ENCODE measurements at regions not wholly inside any gene's neighbourhood (a gene's known extent, or its start where the extent isn't known, plus 50 kb on each side); places are given as distances from the start of the nearest gene placed in this dataset.
"Not testable (repeated sequence)": the region's sequence is repeated elsewhere in the genome, so short reads cannot be mapped to it uniquely, and the experiment has no call there.

GRCh38 chr10:2908851-2909630 lies 158.3 kb upstream of the PFKP start:
- no peak overlapping the region for H3K27ac ChIP-seq (ENCODE audit: low read length)
- H3K36me3 ChIP-seq (ENCODE audit: control insufficient read depth, insufficient read depth, low read length): no peaks in the 10 kb centered on the region
- DNase-seq: no peak
- WGBS (ENCODE audit: insufficient coverage, low lambda C conversion rate): no CpG with 5 or more reads among the region's 19 CpGs
- H3K4me3 ChIP-seq (ENCODE audit: low read length): no peak overlapping the region
- no peaks in the 10 kb centered on the region for H3K27me3 ChIP-seq (ENCODE audit: control insufficient read depth, insufficient read depth, low read length)
- H3K9me3 ChIP-seq (ENCODE audit: control insufficient read depth, low read depth, low read length): peaks cover 7% of the 10 kb centered on the region
- no peaks in the 10 kb centered on the region for H3K4me1 ChIP-seq (ENCODE audit: control insufficient read depth, insufficient read depth, low read length)

- H3K9me3 ChIP-seq (ENCODE audit: control insufficient read depth, low read depth, low read length): peaks cover 7% of the 10 kb centered on the region
- H3K27me3 ChIP-seq (ENCODE audit: control insufficient read depth, insufficient read depth, low read length): no peaks in the 10 kb centered on the region
- H3K27ac ChIP-seq (ENCODE audit: low read length): no peak overlapping the region
- no peak for DNase-seq
- no peak overlapping the region for H3K4me3 ChIP-seq (ENCODE audit: low read length)
- H3K4me1 ChIP-seq (ENCODE audit: control insufficient read depth, insufficient read depth, low read length): no peaks in the 10 kb centered on the region
- H3K36me3 ChIP-seq (ENCODE audit: control insufficient read depth, insufficient read depth, low read length): no peaks in the 10 kb centered on the region
- no CpG with 5 or more reads among the region's 2 CpGs for WGBS (ENCODE audit: insufficient coverage, low lambda C conversion rate)
Measured at GRCh38 chr10:2906974-2907373, 160.4 kb upstream of the PFKP start.

- no peak overlapping the region for H3K4me3 ChIP-seq (ENCODE audit: low read length)
- no peaks in the 10 kb centered on the region for H3K36me3 ChIP-seq (ENCODE audit: control insufficient read depth, insufficient read depth, low read length)
- no peak for DNase-seq
- no peaks in the 10 kb centered on the region for H3K27me3 ChIP-seq (ENCODE audit: control insufficient read depth, insufficient read depth, low read length)
- H3K27ac ChIP-seq (ENCODE audit: low read length): no peak overlapping the region
- no peaks in the 10 kb centered on the region for H3K4me1 ChIP-seq (ENCODE audit: control insufficient read depth, insufficient read depth, low read length)
- no CpG with 5 or more reads among the region's 9 CpGs for WGBS (ENCODE audit: insufficient coverage, low lambda C conversion rate)
- peaks cover 7% of the 10 kb centered on the region for H3K9me3 ChIP-seq (ENCODE audit: control insufficient read depth, low read depth, low read length)
Measured at GRCh38 chr10:2905851-2906250, 161.5 kb upstream of the PFKP start.

GRCh38 chr10:2900530-2900929 lies 166.8 kb upstream of the PFKP start:
- Histone ChIP-seq H3K36me3 (ENCODE audit: control insufficient read depth, insufficient read depth, low read length) (no peaks in the 10 kb centered on the region), H3K4me1 (ENCODE audit: control insufficient read depth, insufficient read depth, low read length) (no peaks in the 10 kb centered on the region), H3K27me3 (ENCODE audit: control insufficient read depth, insufficient read depth, low read length) (no peaks in the 10 kb centered on the region), H3K4me3 (ENCODE audit: low read length) (no peak overlapping the region), H3K27ac (ENCODE audit: low read length) (no peak overlapping the region), H3K9me3 (ENCODE audit: control insufficient read depth, low read depth, low read length) (no peaks in the 10 kb centered on the region)
- no CpG with 5 or more reads among the region's 6 CpGs for WGBS (ENCODE audit: insufficient coverage, low lambda C conversion rate)
- DNase-seq: no peak

GRCh38 chr10:2899246-2899951 lies 167.9 kb upstream of the PFKP start:
- no peak for DNase-seq
- H3K4me3 ChIP-seq (ENCODE audit: low read length): no peak overlapping the region
- WGBS (ENCODE audit: insufficient coverage, low lambda C conversion rate): 65% methylated on average over 3 of the region's 19 CpGs
- H3K4me1 ChIP-seq (ENCODE audit: control insufficient read depth, insufficient read depth, low read length): no peaks in the 10 kb centered on the region
- no peaks in the 10 kb centered on the region for H3K27me3 ChIP-seq (ENCODE audit: control insufficient read depth, insufficient read depth, low read length)
- no peaks in the 10 kb centered on the region for H3K36me3 ChIP-seq (ENCODE audit: control insufficient read depth, insufficient read depth, low read length)
- no peak overlapping the region for H3K27ac ChIP-seq (ENCODE audit: low read length)
- H3K9me3 ChIP-seq (ENCODE audit: control insufficient read depth, low read depth, low read length): no peaks in the 10 kb centered on the region

GRCh38 chr10:2898509-2898860 lies 168.9 kb upstream of the PFKP start:
- Histone ChIP-seq H3K9me3 (ENCODE audit: control insufficient read depth, low read depth, low read length) (no peaks in the 10 kb centered on the region), H3K4me3 (ENCODE audit: low read length) (no peak overlapping the region), H3K27ac (ENCODE audit: low read length) (no peak overlapping the region), H3K36me3 (ENCODE audit: control insufficient read depth, insufficient read depth, low read length) (no peaks in the 10 kb centered on the region), H3K27me3 (ENCODE audit: control insufficient read depth, insufficient read depth, low read length) (no peaks in the 10 kb centered on the region), H3K4me1 (ENCODE audit: control insufficient read depth, insufficient read depth, low read length) (no peaks in the 10 kb centered on the region)
- no peak for DNase-seq
- no CpG with 5 or more reads among the region's 6 CpGs for WGBS (ENCODE audit: insufficient coverage, low lambda C conversion rate)

GRCh38 chr10:2897619-2898508 lies 169.5 kb upstream of the PFKP start:
- WGBS (ENCODE audit: insufficient coverage, low lambda C conversion rate): 81% methylated on average over 5 of the region's 13 CpGs
- Histone ChIP-seq H3K36me3 (ENCODE audit: control insufficient read depth, insufficient read depth, low read length) (no peaks in the 10 kb centered on the region), H3K4me3 (ENCODE audit: low read length) (no peak overlapping the region), H3K27me3 (ENCODE audit: control insufficient read depth, insufficient read depth, low read length) (no peaks in the 10 kb centered on the region), H3K4me1 (ENCODE audit: control insufficient read depth, insufficient read depth, low read length) (no peaks in the 10 kb centered on the region), H3K27ac (ENCODE audit: low read length) (no peak overlapping the region), H3K9me3 (ENCODE audit: control insufficient read depth, low read depth, low read length) (no peaks in the 10 kb centered on the region)
- DNase-seq: no peak

- H3K27me3 ChIP-seq (ENCODE audit: control insufficient read depth, insufficient read depth, low read length); H3K36me3 ChIP-seq (ENCODE audit: control insufficient read depth, insufficient read depth, low read length); DNase-seq; H3K27ac ChIP-seq (ENCODE audit: low read length); H3K4me1 ChIP-seq (ENCODE audit: control insufficient read depth, insufficient read depth, low read length); H3K4me3 ChIP-seq (ENCODE audit: low read length); H3K9me3 ChIP-seq (ENCODE audit: control insufficient read depth, low read depth, low read length): not testable (repeated sequence)
- WGBS (ENCODE audit: insufficient coverage, low lambda C conversion rate): no CpG with 5 or more reads among the region's 1 CpG
Measured at GRCh38 chr10:2896334-2896733, 171.0 kb upstream of the PFKP start.

- Histone ChIP-seq H3K4me3 (ENCODE audit: low read length) (no peak overlapping the region), H3K9me3 (ENCODE audit: control insufficient read depth, low read depth, low read length) (no peaks in the 10 kb centered on the region), H3K4me1 (ENCODE audit: control insufficient read depth, insufficient read depth, low read length) (peaks cover 4% of the 10 kb centered on the region), H3K27ac (ENCODE audit: low read length) (no peak overlapping the region), H3K36me3 (ENCODE audit: control insufficient read depth, insufficient read depth, low read length) (no peaks in the 10 kb centered on the region), H3K27me3 (ENCODE audit: control insufficient read depth, insufficient read depth, low read length) (no peaks in the 10 kb centered on the region)
- no peak for DNase-seq
- WGBS (ENCODE audit: insufficient coverage, low lambda C conversion rate): 94% methylated on average over 2 of the region's 22 CpGs
Measured at GRCh38 chr10:2895594-2896196, 171.7 kb upstream of the PFKP start.

- peaks cover 4% of the 10 kb centered on the region for H3K4me1 ChIP-seq (ENCODE audit: control insufficient read depth, insufficient read depth, low read length)
- no peaks in the 10 kb centered on the region for H3K9me3 ChIP-seq (ENCODE audit: control insufficient read depth, low read depth, low read length)
- H3K4me3 ChIP-seq (ENCODE audit: low read length): no peak overlapping the region
- no peaks in the 10 kb centered on the region for H3K36me3 ChIP-seq (ENCODE audit: control insufficient read depth, insufficient read depth, low read length)
- H3K27ac ChIP-seq (ENCODE audit: low read length): no peak overlapping the region
- no CpG with 5 or more reads among the region's 16 CpGs for WGBS (ENCODE audit: insufficient coverage, low lambda C conversion rate)
- H3K27me3 ChIP-seq (ENCODE audit: control insufficient read depth, insufficient read depth, low read length): no peaks in the 10 kb centered on the region
- DNase-seq: no peak
Measured at GRCh38 chr10:2893991-2894390, 173.4 kb upstream of the PFKP start.

Data from large intestine (tissue), 3 donors.